GM18519 (cell line): ENCODE measurements at regions not wholly inside any gene's neighbourhood (a gene's known extent, or its start where the extent isn't known, plus 50 kb on each side); places are given as distances from the start of the nearest gene placed in this dataset.

Experiments
- ATAC-seq: cut with Tn5 transposase; IDR thresholded peaks from one replicate; pipeline ENCODE4 v1.9.1; 2021; ENCODE audit warnings: mild to moderate bottlenecking, moderate library complexity; ENCODE audit not compliant: unreplicated experiment, low FRiP score

DNA sequence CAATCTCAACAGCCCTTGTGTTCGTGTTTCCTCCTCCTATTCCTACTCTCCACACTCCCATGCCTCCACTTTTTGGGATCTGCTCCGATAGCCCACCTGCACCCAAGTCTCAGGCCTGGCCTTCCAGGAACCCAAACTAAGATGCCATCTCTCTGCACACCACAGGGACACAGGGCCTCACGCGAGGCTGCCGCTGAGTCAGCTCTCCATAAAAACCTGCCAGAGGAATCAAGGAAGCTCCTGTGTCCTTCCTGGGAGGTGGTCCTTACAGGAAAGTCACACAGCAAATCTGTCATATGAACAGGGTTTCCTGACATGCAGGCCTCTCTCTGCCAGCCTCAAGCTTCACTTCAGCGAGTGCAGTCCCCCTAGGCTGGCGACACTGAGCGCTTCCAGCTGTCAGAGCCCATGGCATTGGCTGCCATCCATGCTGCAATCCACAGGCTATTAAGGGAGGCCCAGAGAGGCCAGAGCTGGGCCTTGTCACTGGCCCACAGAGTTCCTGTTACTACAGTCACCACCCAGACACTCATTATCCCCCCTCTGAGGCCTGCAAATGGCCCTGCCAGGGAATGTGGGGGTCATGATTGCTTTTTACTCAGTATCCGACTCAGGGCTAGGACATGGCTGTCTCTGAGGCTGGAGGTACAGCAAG, 151.4 kb downstream of the OAT start:
- ATAC-seq, result no peak

DNA sequence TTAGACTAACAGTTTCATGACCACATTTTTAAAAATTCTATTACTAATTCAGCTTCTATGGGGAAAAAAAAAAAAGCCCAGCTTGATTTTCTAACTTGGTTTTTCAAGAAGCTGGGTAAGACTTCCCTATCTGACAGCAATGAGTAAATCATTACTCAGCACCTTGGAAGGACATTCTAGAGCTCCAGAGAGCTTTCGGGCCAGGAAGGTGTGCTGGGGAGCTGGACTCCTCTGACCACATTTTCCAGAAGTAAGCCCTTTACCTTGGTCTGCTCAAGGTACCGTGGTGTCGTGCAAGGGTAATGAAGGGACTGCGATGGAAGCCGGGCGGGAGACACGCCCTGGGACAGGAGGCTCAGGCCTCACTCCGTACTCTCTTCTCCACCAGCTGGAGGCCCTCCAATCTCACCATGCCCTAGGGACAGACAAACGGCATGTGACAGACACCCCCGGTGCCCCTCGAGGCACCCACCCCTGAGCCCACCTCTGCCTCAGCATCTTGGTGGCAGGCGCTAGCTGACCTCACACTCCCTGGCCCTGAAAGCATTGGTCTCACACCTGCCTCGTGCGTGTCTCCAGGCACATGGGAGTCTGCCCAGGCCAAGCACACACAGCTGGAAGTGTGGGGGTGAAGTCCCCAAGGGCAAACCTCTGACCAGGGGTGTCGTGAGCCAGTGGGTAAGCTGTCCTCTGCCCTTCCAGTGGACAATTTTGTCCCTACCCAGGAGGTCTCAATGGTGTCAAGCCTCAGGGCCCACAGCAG, 152.1 kb downstream of the OAT start:
- no peak for ATAC-seq

DNA sequence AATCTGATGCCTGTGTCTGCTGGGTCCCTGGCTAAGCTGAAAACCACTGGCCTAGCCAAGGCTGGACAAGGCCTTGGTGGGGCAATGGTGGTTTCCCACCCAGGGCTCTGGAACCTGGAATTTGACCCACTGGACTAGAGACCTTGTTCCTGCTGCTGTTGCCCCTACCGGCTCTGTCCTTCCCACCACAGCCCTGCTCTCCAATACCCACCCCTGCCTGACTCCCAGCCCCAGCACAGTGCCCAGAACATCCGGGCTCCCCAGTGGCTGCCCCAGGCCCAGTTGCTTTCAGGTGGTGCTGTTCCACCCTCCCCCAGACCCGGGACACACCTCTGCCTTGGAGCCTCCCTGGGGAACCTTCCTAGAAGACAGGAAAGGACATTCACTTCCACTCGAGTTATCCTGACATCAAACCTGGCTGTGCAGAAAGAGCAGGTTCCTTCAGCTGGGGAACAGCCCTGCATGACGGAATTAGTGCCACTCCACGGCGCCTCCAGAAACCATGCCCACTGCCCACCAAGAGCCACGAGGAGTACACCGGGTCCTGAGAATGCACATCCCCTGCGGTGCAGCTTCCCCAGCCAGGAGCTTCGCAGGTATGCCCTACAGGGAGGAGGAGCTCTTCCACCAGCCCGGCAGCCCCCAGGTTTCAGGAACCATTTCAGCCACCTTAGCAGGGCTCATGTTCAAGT, 152.8 kb downstream of the OAT start:
- ATAC-seq, result no peak

DNA sequence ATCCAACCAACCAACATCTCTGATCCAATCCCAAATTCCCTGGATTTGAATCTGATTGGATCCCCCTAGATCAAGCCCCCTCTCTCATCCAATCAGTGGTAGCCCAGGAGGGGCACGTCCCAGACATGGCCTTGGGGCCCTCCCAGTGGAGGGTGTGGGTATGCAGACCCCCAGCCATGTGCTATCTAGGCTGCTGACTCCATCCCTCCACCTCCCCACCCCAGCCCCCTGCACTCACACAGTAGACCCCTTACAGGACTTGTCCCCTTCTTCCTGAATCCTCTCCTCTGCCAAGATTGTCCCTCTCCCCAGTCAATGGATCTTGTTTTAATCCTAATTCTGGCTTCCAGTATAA, 153.4 kb downstream of the OAT start:
- no peak for ATAC-seq

DNA sequence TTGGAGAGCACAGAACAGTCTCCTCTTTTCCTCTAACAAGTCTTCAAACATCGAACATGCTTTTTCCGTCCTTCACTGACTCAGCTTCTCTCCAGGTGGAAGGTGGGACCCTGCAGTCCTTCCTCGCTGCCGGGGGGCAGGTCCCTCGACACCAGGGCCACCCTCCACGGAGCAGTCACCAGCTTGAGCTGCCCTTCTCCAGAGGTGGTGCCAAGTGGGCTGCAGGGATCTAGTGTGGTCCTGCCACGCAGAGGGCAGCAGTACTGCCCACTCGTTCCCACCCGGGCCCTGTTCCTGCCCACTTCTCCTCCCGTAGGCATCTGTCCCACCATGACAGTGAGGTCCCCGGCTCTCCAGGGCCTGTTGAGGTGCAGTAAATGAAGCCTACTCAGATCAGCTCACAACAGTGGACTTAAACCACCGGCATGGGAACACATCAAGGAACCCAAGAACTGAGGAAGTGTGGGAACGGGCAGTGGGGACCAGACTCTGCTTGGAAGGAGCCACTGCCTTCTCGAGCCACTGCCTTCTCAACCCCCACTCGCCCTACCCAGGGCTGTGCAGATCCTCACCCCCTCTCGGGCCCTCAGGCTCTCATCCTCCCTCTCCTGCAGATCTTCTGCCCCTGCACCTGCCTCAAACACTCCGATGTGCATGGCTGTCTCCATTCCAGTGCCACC, 153.9 kb downstream of the OAT start:
- ATAC-seq, result no peak

DNA sequence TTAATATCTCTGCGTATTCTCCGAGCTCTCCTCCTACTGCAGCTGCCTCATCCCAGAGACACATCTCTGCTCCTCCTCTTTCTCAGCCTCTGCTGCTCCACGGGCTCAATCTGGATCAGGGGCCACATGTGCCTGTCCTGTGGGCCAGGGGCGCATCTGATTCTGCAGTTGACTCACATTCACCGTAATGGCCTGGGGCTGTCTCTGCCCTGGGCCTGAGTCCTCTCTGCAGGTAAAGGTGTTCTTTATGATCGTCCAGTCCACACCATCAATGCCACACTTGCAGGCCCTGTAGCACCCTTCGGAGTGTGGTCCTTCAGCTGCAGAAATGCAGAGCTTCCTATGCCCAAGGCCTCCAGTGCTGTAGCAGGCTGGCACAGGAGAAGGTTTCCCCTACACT, 154.5 kb downstream of the OAT start:
- no peak for ATAC-seq

DNA sequence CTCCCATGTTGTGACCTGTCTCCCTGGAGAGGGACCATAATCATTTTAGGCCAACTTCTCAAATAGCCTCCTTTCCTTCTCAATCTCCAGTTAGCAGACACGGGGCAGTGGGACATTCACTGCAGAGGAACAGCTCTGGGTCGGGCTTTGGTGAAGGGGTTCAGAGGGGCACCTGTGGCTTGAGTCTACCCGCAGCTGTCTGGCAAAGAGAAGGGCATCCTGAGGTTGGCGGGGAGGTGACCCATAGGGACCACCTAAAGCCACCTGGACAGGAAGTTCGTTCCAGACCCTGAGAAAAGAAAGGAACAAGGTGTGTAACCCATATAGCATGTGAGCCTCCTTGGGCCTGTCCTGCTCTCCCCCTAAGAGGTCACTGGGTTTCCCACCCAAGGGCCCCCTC, 155.0 kb downstream of the OAT start:
- ATAC-seq, result no peak

DNA sequence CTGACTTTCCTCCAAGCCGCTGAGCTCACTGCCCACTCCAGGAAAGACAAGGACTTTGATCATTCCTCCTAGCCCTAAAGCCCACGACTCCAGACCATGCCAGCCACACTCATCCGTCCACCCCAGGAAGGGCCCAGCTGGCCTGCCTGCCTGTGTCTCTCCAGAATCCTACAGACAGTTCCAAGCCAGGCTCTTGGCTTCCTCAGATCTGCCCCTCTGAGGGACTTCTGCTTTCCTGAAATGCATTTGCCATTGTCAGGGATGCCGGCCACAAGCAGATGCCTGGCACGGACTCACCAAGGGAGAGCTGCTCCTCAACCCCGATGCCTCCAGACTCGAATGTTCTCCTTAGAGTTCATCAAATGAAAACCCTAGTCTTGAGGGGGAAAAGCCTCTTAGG, 155.8 kb downstream of the OAT start:
- ATAC-seq, result no peak

DNA sequence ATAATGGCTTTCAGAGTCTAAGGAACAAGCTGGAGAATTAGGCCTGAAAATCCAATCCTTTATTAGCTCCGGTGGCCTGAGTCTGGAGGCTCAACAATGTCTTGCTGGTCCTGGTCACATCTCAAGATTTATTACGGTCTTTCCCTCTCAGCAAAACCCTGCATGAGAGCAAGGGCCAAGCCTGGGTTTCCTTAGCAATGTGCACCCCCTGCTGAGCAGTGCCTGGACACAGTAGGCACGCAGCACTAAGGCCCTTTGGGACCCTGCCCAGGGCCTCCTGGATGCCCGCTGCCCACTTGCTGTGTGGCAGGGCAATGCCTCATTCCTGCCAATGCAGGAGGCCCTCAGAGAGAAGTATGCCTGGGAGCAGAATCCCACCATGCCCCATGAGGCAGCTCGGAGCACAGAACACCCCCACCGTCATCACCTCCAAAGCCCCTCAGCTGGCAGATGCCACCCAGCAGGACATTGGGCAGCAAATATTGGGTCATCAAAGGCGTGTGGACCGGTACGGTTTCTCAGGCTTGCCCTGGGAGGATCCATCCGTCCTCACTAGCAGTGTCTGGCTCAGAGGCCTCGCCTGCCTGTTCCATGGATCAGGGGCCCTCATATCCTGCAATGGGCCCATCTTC, 156.4 kb downstream of the OAT start:
- ATAC-seq, result no peak

DNA sequence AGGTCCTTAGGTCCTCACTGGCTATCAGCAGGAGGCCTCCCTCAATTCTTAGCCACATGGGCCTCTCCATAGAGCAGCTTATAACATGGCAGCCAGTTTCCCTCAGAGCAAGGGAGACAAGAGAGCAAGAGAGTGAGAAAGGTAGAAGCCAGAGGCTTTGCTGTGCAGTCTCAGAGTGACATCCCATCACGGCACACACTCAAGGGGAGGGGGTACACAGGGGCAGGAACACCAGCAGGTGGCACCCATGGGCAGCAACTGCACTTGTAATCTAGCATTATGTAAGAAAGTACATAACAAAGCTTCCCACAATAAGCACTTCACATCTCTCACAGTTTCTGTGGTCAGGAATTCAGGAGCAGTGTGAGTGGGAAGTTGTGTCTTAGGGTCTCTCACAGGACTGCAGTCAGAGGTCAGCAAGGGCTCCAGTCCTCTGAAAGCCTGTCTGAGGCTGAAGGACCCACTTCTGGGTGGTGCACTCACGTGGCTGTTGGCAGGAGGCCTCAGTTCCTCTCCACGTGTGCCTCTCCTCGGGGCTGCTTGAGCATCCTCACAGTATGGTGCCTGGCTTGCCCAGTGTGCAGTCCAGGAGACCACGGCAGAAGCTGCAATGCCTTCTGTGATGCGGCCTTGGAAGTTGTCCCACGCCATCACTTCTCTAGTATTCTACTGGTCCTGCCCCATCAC, 159.4 kb downstream of the OAT start:
- ATAC-seq, result no peak

DNA sequence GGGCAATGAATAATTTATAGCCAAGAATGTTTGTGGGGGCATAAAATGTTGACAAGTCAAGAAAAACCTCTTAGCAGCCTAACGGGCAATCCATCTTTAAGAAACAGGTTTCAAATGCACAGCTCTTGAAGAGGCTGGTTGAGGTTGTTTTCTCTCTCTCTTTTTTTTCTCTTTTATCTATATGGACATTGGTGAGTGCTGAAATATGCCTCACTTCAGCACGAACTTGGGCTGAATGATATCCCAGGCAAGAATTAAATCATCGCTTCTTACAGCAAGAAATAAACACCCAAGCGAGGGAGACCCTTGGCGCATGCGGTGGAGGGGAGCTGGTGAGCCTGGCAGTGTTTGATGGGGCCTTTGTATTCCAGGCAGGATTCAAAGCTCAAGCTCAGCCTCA, 160.9 kb downstream of the OAT start:
- ATAC-seq, result no peak

DNA sequence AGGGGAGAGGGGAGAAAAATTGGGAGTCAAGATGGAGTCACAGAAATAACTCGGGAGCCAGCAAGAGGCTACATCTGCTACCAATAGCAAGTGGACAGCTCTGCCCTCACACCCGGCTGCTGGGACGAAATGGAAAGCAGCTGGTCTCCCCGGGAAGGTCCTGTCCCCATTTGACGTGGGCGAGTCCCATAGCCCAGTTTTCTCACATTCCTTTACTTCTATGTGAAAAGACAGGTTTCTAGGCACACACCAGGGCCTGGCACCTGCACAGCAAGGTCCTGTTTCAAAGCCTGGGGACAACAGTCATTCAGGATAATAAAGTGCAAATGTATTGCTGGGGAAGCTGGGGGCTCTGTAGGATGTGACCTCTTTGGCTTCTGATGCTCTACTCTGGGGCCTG, 162.6 kb downstream of the OAT start:
- no peak for ATAC-seq

DNA sequence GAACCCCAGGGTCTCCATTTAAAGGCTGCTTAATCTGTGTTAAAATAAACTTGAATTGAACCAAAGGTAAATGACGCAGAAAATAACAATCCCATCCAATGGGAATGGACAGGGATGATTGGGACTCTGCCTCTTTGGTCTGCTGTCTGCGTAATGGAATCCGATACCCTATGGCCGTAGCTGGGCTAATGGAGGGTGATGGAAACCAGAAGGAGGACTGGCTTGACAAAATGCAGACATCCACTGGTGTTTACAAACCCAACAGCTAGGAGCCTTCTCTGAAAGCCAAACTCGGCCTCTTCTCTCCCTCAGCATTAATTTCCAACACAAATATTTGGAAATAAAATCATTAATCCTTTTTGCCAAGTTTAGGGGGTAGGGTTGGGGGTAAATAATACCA, 162.2 kb upstream of the CHST15 start:
- ATAC-seq, result no peak

DNA sequence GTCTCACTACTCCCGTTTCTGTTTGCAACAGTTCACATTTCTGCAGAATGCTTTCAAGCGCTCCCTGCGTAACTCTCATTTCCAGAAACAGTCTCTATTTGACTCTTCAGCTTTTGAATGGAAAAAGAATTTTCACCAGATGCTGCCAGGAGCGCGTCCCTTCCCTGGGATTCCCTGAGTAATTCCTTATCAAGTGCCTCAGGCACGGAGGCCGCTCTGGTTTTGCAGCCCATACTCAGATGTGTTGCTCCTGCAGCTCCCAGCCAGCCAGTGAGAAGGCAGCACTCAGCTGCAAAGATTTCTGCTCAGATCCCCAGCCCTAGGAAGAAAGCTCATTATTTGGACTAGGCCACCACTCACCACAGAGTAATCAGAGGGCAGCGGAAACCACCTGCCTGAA, 161.1 kb upstream of the CHST15 start:
- no peak for ATAC-seq

DNA sequence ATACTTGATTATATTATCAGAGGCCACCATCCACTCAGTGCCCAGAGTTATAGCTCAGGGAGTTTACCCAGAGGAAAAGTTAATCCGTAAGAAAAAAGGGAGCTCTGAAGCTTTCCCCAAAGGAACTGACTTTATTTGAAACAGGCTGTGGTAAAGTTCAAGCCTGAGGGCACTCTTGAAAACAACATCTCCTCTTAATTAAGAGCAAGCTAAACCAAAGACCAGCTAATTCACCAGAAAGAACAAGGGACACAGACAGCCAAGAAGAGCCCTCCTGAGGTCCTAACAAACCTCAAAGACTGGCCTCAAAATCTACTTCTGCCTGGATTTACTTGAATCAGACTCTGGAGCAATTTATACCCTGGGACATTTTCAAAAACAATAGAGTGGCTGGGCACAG, 159.6 kb upstream of the CHST15 start:
- no peak for ATAC-seq

DNA sequence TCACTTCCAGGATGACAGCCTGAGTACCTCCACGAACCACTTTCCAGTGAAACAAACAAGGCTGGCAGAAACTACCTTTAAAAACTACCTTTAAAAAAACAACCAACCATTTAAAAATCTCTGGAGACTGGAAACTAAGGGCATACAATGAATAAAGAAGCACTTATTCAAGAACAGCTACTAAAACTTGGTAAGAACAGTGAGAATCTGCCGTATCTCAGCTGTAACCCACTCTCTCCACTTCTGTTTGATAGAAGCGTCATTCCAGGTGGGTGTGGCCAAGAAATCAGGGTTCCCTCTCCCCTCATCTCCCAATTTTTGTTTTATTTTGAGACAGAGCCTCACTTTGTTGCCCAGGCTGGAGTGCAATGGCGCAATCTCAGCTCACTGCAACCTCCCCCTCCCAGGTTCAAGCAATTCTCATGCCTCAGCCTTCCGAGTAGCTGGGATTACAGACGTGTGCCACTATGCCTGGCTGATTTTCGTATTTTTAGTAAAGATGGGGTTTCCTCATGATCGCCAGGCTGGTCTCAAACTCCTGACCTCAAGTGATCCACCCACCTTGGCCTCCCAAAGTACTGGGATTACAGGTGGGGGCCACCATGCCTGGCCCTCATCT, 158.8 kb upstream of the CHST15 start:
- ATAC-seq, result no peak

DNA sequence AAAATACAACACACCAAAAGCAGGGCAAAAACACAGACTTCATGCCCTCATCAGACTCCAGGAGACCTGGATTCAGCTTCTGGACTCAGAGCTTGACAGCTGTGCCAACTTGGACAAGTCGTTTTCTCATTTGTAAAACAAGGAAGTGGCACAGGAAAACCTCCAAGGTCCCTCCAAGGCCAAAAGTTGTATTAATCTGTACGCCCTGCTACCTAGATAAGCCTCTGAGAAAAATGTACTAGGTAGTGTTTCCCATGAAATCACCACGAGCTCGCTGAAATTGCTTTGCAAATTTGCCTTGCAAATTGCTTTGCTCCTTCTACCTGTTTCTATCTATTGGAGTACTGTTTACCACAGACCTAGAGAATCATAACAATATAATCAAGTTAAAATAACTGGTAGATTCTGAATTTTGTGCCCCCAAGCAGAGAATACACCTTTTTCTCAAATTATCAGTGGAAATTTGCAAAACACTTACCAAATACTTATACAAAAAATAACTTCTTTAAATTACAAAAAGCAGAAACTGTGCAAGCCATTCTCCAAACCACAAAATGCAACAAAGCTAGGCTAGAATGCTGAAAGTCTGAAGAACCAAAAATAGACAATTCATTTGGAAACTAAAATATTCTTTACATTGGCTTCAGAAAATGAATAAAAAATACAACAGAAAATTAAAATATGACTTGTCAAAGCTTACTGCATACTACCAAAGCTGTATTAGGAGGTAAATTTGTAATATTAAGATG, 158.1 kb upstream of the CHST15 start:
- ATAC-seq, result no peak

DNA sequence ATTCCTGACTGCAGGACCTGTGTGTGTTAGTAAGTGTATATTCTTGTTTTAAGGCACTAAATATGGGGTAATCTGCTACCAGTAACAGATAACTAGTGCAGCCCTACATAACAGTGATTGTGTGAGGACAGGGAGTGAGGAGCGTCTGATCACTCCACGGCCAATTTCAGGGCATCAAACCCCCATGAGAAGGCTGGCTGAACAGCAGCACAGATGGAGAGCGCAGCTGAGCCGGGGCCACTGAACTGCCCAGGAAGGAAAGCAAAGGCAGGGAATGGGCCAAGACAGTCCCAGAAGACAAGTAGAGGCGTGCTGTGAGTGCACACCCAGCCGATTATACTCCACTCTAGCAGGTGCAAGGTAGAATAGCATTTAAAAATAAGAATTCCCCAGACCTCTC, 157.1 kb upstream of the CHST15 start:
- no peak for ATAC-seq

DNA sequence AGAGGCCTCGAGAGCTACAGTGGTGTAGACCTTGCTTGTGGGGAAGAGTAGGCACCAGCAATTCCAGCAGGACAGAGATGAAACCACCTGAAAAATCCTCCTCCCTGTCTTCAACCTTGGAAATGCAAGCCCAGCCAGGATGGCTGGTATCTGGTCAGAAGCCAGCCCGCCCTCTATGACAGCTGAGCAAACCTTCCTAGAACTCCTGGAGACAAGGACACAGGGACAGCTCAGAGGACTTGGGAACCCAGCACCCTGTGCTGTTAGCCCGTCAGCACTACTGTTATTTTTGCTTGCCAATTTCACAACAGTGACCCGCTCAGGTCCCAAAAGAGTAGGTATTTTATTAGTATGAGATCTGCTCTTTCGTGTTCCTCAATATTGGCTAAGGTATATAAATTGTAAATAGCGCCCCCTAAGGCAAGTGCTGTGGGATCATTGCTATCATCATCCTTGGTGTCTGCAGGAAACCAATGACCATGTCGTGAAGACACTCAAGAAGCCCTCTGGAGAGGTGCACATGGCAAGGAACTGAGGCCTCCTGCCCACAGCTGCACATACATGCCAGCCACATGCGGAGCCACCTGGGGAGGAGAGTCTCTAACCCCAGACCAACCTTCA, 156.5 kb upstream of the CHST15 start:
- ATAC-seq, result no peak
